NCI-H1417 (cell line): ENCODE measurements at regions not wholly inside any gene's neighbourhood (a gene's known extent, or its start where the extent isn't known, plus 50 kb on each side); places are given as distances from the start of the nearest gene placed in this dataset.
"Not testable (repeated sequence)": the region's sequence is repeated elsewhere in the genome, so short reads cannot be mapped to it uniquely, and the experiment has no call there.

ENCODE experiments used
- DNase-seq, 3 experiments: peaks; one replicate each; lab custom pipeline; 2025; lab: John Stamatoyannopoulos, UW

GRCh38 chrX:4091046-4091760 lies 377.8 kb upstream of the PRKX start:
- DNase-seq = no peak

- DNase-seq = no peak
Observed at GRCh38 chrX:4059893-4060292, 346.4 kb upstream of the PRKX start.

GRCh38 chrX:4043951-4044350 lies 330.5 kb upstream of the PRKX start:
- peak; percentile 16 to 74 (median 62) for DNase-seq

GRCh38 chrX:4035874-4036273 lies 322.4 kb upstream of the PRKX start:
- DNase-seq = no peak

GRCh38 chrX:4028151-4028550 lies 314.7 kb upstream of the PRKX start:
- no peak for DNase-seq

- no peak for DNase-seq
Observed at GRCh38 chrX:4005281-4005680, 291.8 kb upstream of the PRKX start.

- DNase-seq = no peak
Observed at GRCh38 chrX:4004822-4005221, 291.4 kb upstream of the PRKX start.

- DNase-seq = no peak
Observed at GRCh38 chrX:3994315-3994714, 280.9 kb upstream of the PRKX start.

GRCh38 chrX:3990569-3990968 lies 277.1 kb upstream of the PRKX start:
- no peak for DNase-seq

GRCh38 chrX:3972104-3972858 lies 258.8 kb upstream of the PRKX start:
- DNase-seq = peak; percentile 45 to 89 (median 74)

GRCh38 chrX:3968749-3969148 lies 255.3 kb upstream of the PRKX start:
- no peak for DNase-seq

GRCh38 chrX:3963980-3964379 lies 250.5 kb upstream of the PRKX start:
- no peak for DNase-seq

GRCh38 chrX:3962511-3963311 lies 249.3 kb upstream of the PRKX start:
- peak; percentile 63 to 90 (median 75) for DNase-seq

- no peak for DNase-seq
Observed at GRCh38 chrX:3960952-3961351, 247.5 kb upstream of the PRKX start.

- DNase-seq = no peak
Observed at GRCh38 chrX:3951859-3952258, 238.4 kb upstream of the PRKX start.

GRCh38 chrX:3950373-3950772 lies 236.9 kb upstream of the PRKX start:
- DNase-seq = no peak

- DNase-seq = no peak
Observed at GRCh38 chrX:3943965-3944364, 230.5 kb upstream of the PRKX start.

- peak; percentile 12 to 67 (median 30) for DNase-seq
Observed at GRCh38 chrX:3940000-3940610, 226.7 kb upstream of the PRKX start.

- no peak for DNase-seq
Observed at GRCh38 chrX:3938587-3938986, 225.1 kb upstream of the PRKX start.

- not testable (repeated sequence) for DNase-seq
Observed at GRCh38 chrX:3935196-3935595, 221.7 kb upstream of the PRKX start.

GRCh38 chrX:3920424-3921017 lies 207.1 kb upstream of the PRKX start:
- not testable (repeated sequence) for DNase-seq
